K562 (cell line): ENCODE measurements at regions not wholly inside any gene's neighbourhood (a gene's known extent, or its start where the extent isn't known, plus 50 kb on each side); places are given as distances from the start of the nearest gene placed in this dataset.
"Not testable (repeated sequence)": the region's sequence is repeated elsewhere in the genome, so short reads cannot be mapped to it uniquely, and the experiment has no call there.

Experiments used
- ATAC-seq: fragments of 200-7000 bp; cut with Tn5 transposase; 3 replicates; pipeline ENCODE4 v1.9.1; 2020; ENCODE audit warnings: moderate library complexity
- BruUV-seq: library from RNA; stranded (reverse); fragments of 400-500 nt; replicated peaks from 2 replicates; lab custom pipeline; 2021; lab: Mats Ljungman, UMichigan
- CTCF ChIA-PET: fragments of 300-600 bp; formaldehyde crosslinking; extraction: SDS; loops from one replicate; lab custom pipeline; 2021; ENCODE audit warnings: low intra/inter-chr PET ratio; lab: Yijun Ruan, JAX
- POLR2A ChIA-PET: fragments of 300-600, 350-650 bp; sonication (Branson Sonifier 250); formaldehyde crosslinking; extraction: SDS; loops from one replicate; lab custom pipeline; 2021; ENCODE audit warnings: antibody characterized with exemption, inconsistent platforms; lab: Yijun Ruan, JAX
- DNase-seq, 4 experiments: peaks; one replicate each; pipeline versions ENCODE4 v3.0.0 to v3.0.0-alpha.2; 2011 to 2018; ENCODE audit warnings: low spot score in 3 of 4, mixed read lengths in 3 of 4; ENCODE audit errors: extremely low read depth in 1 of 4
- FAIRE-seq: peaks from 2 replicates; lab custom pipeline; 2011; peaks lifted over from hg19 to GRCh38; lab: Jason Lieb, UNC
- H2AFZ ChIP-seq: 2 replicates; pipeline ENCODE4 v1.6.0; 2011; ENCODE audit warnings: low read depth, low read length, control low read depth, inconsistent platforms
- H3K27ac ChIP-seq: fragments of 200-600 bp; 3 replicates; pipeline ENCODE4 v1.8.0; 2011; ENCODE audit warnings: low read depth, mild to moderate bottlenecking, control low read depth, inconsistent platforms, low read length, moderate library complexity, mixed read lengths; ENCODE audit errors: extremely low read depth
- H3K27me3 ChIP-seq, 2 experiments: fragments of 300-600 bp in 1 of 2; 2 replicates in 1 of 2; 3 replicates in 1 of 2; pipeline versions ENCODE4 v1.6.0 to v1.8.0; 2011; ENCODE audit warnings: inconsistent platforms in 2 of 2, low read length in 2 of 2, mild to moderate bottlenecking in 1 of 2, mixed read lengths in 1 of 2, moderate library complexity in 1 of 2; ENCODE audit not compliant: control insufficient read depth in 2 of 2, insufficient read depth in 2 of 2
- H3K36me3 ChIP-seq: fragments of 300-600 bp; 3 replicates; pipeline ENCODE4 v1.8.0; 2011; ENCODE audit warnings: mild to moderate bottlenecking, low read length, inconsistent platforms; ENCODE audit not compliant: control insufficient read depth, insufficient read depth
- H3K4me1 ChIP-seq, 2 experiments: fragments of 200-600 bp in 1 of 2; replicated peaks in 1 of 2; 2 replicates in 1 of 2; 3 replicates in 1 of 2; pipeline versions ENCODE4 v1.5.1 to v1.8.0; 2011; ENCODE audit warnings: inconsistent platforms in 2 of 2, low read length in 2 of 2, mild to moderate bottlenecking in 1 of 2, mixed read lengths in 1 of 2, moderate library complexity in 1 of 2; ENCODE audit not compliant: control insufficient read depth in 2 of 2, insufficient read depth in 2 of 2
- H3K4me2 ChIP-seq: 2 replicates; pipeline ENCODE4 v1.6.1; 2011; ENCODE audit warnings: low read length, control low read depth, inconsistent platforms, mixed read lengths; ENCODE audit not compliant: insufficient read depth
- H3K4me3 ChIP-seq: fragments of 200-600 bp; sonication (generic), shearing (Covaris generic); 2 replicates; pipeline ENCODE4 v1.5.1; 2016; ENCODE audit warnings: control low read depth, inconsistent platforms
- H3K79me2 ChIP-seq: fragments of 200-600 bp; 3 replicates; pipeline ENCODE4 v1.8.0; 2011; ENCODE audit warnings: low read length, inconsistent platforms; ENCODE audit not compliant: control insufficient read depth, insufficient read depth
- H3K9ac ChIP-seq, 2 experiments: 2 replicates each; pipeline versions ENCODE4 v1.6.0 to v1.6.1; 2011; ENCODE audit warnings: low read depth in 2 of 2, low read length in 2 of 2, control low read depth in 1 of 2, inconsistent platforms in 1 of 2, mild to moderate bottlenecking in 1 of 2, mixed read lengths in 1 of 2; ENCODE audit not compliant: insufficient read depth in 1 of 2
- H3K9me1 ChIP-seq: one replicate; pipeline ENCODE4 v1.6.0; 2011; ENCODE audit warnings: inconsistent platforms, mild to moderate bottlenecking, low read length, moderate library complexity; ENCODE audit not compliant: control insufficient read depth, insufficient read depth
- H3K9me3 ChIP-seq: replicated peaks from 2 replicates; pipeline ENCODE4 v1.5.1; 2011; ENCODE audit warnings: low read depth, low read length, inconsistent platforms; ENCODE audit not compliant: control insufficient read depth, insufficient read depth
- H4K20me1 ChIP-seq: replicated peaks from 2 replicates; pipeline ENCODE4 v1.6.1; 2011; ENCODE audit warnings: low read length, inconsistent platforms, mixed read lengths; ENCODE audit not compliant: control insufficient read depth, insufficient read depth
- CTBP1 ChIP-seq: fragments of 450-650 bp; IDR thresholded peaks from 2 replicates; pipeline ENCODE4 v1.6.1; 2016; ENCODE audit warnings: borderline replicate concordance
- WGBS: fragments of 100-300 bp; shearing (Covaris generic); methylation state at CpG from one replicate; pipeline ENCODE4 v1.1.6; 2016; ENCODE audit warnings: low coverage, mixed read lengths; ENCODE audit not compliant: insufficient coverage; ENCODE audit errors: missing lambda C conversion rate; 5-methylcytosine and 5-hydroxymethylcytosine counted together
- in situ Hi-C: fragments of 300-500 bp; cut with MboI; formaldehyde crosslinking; loops from 4 replicates; pipeline ENCODE4 v1.15.0; 2018; ENCODE audit warnings: inconsistent platforms, mixed read lengths
- intact Hi-C: fragments of 100-400 bp; cut with micrococcal nuclease; formaldehyde crosslinking; loops from 2 replicates; pipeline ENCODE4 v1.14.2; 2022

- WGBS = 0% methylated on average over 3 of the region's 4 CpGs
- H3K9ac ChIP-seq, H3K36me3 ChIP-seq, H3K27ac ChIP-seq, in situ Hi-C loops, H3K4me3 ChIP-seq, POLR2A ChIA-PET, FAIRE-seq: not testable (repeated sequence)
- peak; percentile 26; the same call in 1 of the 2 replicates for TF ChIP-seq CTBP1
- TF ChIP-seq, all 486 proteins: peak for 1; not testable (repeated sequence) for 485
- H3K4me2 ChIP-seq, BruUV-seq, H3K9me3 ChIP-seq, CTCF ChIA-PET, H4K20me1 ChIP-seq, H3K79me2 ChIP-seq, DNase-seq, H3K27me3 ChIP-seq, H2AFZ ChIP-seq, H3K4me1 ChIP-seq, ATAC-seq, H3K9me1 ChIP-seq: not testable (repeated sequence)
- intact Hi-C loops = loop anchor here (5.0 kb wide), 1 partner anchor 118 kb away; no protein-coding TSS in a partner anchor
Measured at GRCh38 chr14:105705512-105705861, 179.1 kb downstream of the TMEM121 start.

GRCh38 chr14:105705862-105706700, 179.7 kb downstream of the TMEM121 start:
- H3K9ac ChIP-seq, BruUV-seq, FAIRE-seq, H2AFZ ChIP-seq, H3K27ac ChIP-seq, H3K4me2 ChIP-seq, H3K9me1 ChIP-seq, H3K36me3 ChIP-seq, DNase-seq, H3K27me3 ChIP-seq, H3K9me3 ChIP-seq, H3K79me2 ChIP-seq, H3K4me1 ChIP-seq, in situ Hi-C loops, POLR2A ChIA-PET, CTCF ChIA-PET, H4K20me1 ChIP-seq, H3K4me3 ChIP-seq: not testable (repeated sequence)
- peak; percentile 28; the same call in 1 of the 3 replicates for ATAC-seq
- WGBS = no CpG with 5 or more reads among the region's 12 CpGs
- intact Hi-C loops = loop anchor here (5.0 kb wide), 1 partner anchor 119 kb away; no protein-coding TSS in a partner anchor

- POLR2A ChIA-PET, DNase-seq, H3K27me3 ChIP-seq, H3K4me1 ChIP-seq, H4K20me1 ChIP-seq, in situ Hi-C loops, H3K36me3 ChIP-seq, BruUV-seq, CTCF ChIA-PET, ATAC-seq, H3K4me3 ChIP-seq, H3K9me3 ChIP-seq, H2AFZ ChIP-seq, H3K79me2 ChIP-seq, H3K27ac ChIP-seq, H3K9me1 ChIP-seq, H3K9ac ChIP-seq, H3K4me2 ChIP-seq, FAIRE-seq: not testable (repeated sequence)
- 0% methylated on average over 1 of the region's 8 CpGs for WGBS
- intact Hi-C loops = loop anchor here (5.0 kb wide), 1 partner anchor 119 kb away; no protein-coding TSS in a partner anchor
Measured at GRCh38 chr14:105706701-105707019, 180.3 kb downstream of the TMEM121 start.
